ENCODE measurements at regions not wholly inside any gene's neighbourhood (a gene's known extent, or its start where the extent isn't known, plus 50 kb on each side); places are given as distances from the start of the nearest gene placed in this dataset.

DNA sequence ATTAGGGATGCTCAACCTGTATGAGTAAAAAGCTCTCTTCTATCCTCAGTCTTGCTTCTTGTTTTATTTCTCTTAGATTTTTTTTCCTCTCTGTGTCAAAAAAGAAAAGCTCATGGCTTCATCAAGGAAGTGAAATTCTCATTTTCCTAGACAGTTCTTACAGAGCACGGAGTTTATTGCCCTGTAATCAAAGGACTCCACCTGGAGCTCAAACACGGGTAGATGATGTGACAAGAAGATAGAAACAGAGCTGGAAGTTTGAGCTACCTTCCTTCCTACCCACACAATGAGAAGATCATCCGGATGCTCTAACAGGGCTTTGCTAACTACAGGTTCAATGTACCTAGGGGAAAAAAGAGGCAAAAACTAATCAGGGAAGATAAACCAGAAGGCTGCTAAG lies 564.8 kb downstream of the MED13L start:
- Histone ChIP-seq H3K9me3 (no peaks in the 10 kb centered on the region), H3K4me1 (peaks cover 0 to 7% (median 5%) of the 10 kb centered on the region in 4 donors), H3K4me3 (no peak overlapping the region), H3K36me3 (no peaks in the 10 kb centered on the region), H3K27me3 (no peaks in the 10 kb centered on the region), H3K27ac (no peak overlapping the region)
- DNase-seq (no peak), ATAC-seq (ENCODE audit: low FRiP score in 2 of 2) (no peak)
- WGBS, 2 donors: 78 to 89% methylated on average over 3 of the region's 3 CpGs
- TF ChIP-seq, protein P1, sequence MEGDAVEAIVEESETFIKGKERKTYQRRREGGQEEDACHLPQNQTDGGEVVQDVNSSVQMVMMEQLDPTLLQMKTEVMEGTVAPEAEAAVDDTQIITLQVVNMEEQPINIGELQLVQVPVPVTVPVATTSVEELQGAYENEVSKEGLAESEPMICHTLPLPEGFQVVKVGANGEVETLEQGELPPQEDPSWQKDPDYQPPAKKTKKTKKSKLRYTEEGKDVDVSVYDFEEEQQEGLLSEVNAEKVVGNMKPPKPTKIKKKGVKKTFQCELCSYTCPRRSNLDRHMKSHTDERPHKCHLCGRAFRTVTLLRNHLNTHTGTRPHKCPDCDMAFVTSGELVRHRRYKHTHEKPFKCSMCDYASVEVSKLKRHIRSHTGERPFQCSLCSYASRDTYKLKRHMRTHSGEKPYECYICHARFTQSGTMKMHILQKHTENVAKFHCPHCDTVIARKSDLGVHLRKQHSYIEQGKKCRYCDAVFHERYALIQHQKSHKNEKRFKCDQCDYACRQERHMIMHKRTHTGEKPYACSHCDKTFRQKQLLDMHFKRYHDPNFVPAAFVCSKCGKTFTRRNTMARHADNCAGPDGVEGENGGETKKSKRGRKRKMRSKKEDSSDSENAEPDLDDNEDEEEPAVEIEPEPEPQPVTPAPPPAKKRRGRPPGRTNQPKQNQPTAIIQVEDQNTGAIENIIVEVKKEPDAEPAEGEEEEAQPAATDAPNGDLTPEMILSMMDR (IDR thresholded peaks at IDR 0.05): no peak
- TF ChIP-seq EP300 (IDR thresholded peaks at IDR 0.05) (no peak), POLR2A (IDR thresholded peaks at IDR 0.05) (no peak), POLR2AphosphoS5 (IDR thresholded peaks at IDR 0.05) (no peak)

DNA sequence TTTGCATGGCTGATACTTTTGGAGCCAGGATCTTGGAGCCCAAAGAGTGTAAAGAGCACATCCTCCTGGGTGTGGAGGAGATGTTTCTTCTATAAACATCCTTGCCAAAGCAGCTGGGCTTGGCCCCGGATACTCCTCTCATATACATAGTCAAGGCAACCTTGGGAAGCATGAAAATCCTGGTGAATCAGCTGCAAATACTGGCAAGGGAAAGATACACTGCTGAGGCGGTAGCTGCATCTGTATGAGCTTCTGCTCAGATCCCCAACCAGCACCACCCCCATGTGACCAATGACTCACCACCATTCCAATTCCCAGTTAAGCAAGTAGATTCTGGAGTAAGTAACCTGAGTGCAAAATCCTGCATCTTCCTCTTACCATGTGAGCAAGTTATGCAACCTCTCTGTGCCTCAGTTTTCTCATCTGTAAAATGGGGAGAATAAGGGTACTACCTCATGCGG lies 567.4 kb downstream of the MED13L start:
- H3K36me3 ChIP-seq: no peaks in the 10 kb centered on the region
- H3K27me3 ChIP-seq: no peaks in the 10 kb centered on the region
- peak; percentile 46 to 88 for ATAC-seq (ENCODE audit: low FRiP score in 2 of 2)
- 61 to 64% methylated on average over 3 of the region's 3 CpGs for WGBS, 2 donors
- no peak overlapping the region for H3K27ac ChIP-seq
- TF ChIP-seq POLR2A (IDR thresholded peaks at IDR 0.05) (no peak), POLR2AphosphoS5 (IDR thresholded peaks at IDR 0.05) (no peak), EP300 (IDR thresholded peaks at IDR 0.05) (no peak)
- TF ChIP-seq, protein P1 (IDR thresholded peaks at IDR 0.05): no peak
- H3K4me1 ChIP-seq: peaks cover 0 to 7% (median 5%) of the 10 kb centered on the region in 4 donors
- no peak overlapping the region for H3K4me3 ChIP-seq
- H3K9me3 ChIP-seq: no peaks in the 10 kb centered on the region
- DNase-seq: no peak

DNA sequence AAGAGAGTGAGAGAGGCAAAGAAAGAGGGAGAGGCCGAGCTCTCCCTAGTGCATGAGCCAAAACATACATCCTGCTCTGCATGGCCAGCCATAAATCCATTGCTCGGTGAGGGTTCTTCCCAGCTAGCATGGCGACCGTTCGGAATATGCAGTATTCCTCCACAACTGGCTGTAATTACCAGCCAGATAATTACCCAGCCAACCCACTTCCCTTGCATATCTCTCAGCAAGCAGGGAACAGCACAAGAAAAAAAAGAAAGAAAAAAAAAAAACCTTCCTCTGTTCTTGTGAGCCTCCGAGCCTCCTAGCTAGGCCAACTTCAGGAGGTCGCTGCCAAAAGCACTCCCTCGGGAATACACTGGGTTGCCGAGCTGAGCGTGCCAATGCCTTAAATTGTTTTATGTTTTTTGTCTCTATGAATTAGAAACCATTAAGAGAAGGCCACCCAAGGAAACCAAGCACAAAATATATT lies 567.9 kb downstream of the MED13L start:
- DNase-seq: no peak

DNA sequence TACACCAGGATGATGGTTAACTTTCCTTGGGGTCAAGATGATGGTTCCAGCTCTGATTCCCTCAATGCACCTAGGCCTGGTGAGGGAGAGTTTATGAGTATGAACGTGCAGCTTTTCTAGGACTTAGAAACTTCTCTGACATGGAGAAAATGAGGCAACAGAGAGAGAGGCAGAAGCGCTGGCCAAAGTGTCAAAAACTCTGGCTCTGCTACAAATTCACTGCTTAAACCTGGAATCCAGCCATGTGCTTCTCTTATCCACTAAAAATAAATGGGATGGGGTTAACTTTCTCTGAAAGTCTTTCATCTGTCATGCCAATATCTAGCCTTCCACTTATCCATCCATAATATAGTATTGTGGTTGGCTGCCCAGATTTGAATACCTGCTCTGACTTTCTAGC lies 568.7 kb downstream of the MED13L start:
- Histone ChIP-seq H3K4me3 (no peak overlapping the region), H3K27ac (no peak overlapping the region), H3K4me1 (peaks cover 0 to 7% (median 5%) of the 10 kb centered on the region in 4 donors), H3K9me3 (no peaks in the 10 kb centered on the region), H3K27me3 (no peaks in the 10 kb centered on the region), H3K36me3 (no peaks in the 10 kb centered on the region)
- no peak for DNase-seq
- ATAC-seq (ENCODE audit: low FRiP score in 2 of 2): no peak
- WGBS, 2 donors: 69 to 73% methylated on average over 2 of the region's 2 CpGs
- TF ChIP-seq POLR2AphosphoS5 (IDR thresholded peaks at IDR 0.05): no peak
- TF ChIP-seq EP300 (IDR thresholded peaks at IDR 0.05): no peak
- TF ChIP-seq, protein P1 (IDR thresholded peaks at IDR 0.05): no peak
- no peak for TF ChIP-seq POLR2A (IDR thresholded peaks at IDR 0.05)

More for the DNA sequence above, 567.9 kb downstream of the MED13L start:
- no peak overlapping the region for H3K4me3 ChIP-seq
- no peak overlapping the region for H3K27ac ChIP-seq
- ATAC-seq (ENCODE audit: low FRiP score in 2 of 2): peak in 1 of 2 donors; percentile 33
- H3K36me3 ChIP-seq: no peaks in the 10 kb centered on the region
- WGBS, 2 donors: 57 to 62% methylated on average over 10 of the region's 10 CpGs
- TF ChIP-seq POLR2A (IDR thresholded peaks at IDR 0.05): no peak
- H3K9me3 ChIP-seq: no peaks in the 10 kb centered on the region
- peaks cover 0 to 7% (median 5%) of the 10 kb centered on the region in 4 donors for H3K4me1 ChIP-seq
- no peaks in the 10 kb centered on the region for H3K27me3 ChIP-seq

- ATAC-seq (ENCODE audit: low FRiP score in 2 of 2): no peak
- no peak for DNase-seq
- no peak overlapping the region for H3K4me3 ChIP-seq
- H3K9me3 ChIP-seq: no peaks in the 10 kb centered on the region
- no peak overlapping the region for H3K27ac ChIP-seq
- peaks cover 0 to 4% (median 2%) of the 10 kb centered on the region in 4 donors for H3K4me1 ChIP-seq
- 58 to 70% methylated on average over 7 of the region's 7 CpGs for WGBS, 2 donors
- no peaks in the 10 kb centered on the region for H3K36me3 ChIP-seq
- H3K27me3 ChIP-seq: no peaks in the 10 kb centered on the region
- TF ChIP-seq POLR2AphosphoS5 (IDR thresholded peaks at IDR 0.05): no peak
- TF ChIP-seq, protein P1 (IDR thresholded peaks at IDR 0.05): no peak
- no peak for TF ChIP-seq POLR2A (IDR thresholded peaks at IDR 0.05)
- no peak for TF ChIP-seq EP300 (IDR thresholded peaks at IDR 0.05)
These were observed 576.5 kb downstream of the MED13L start for GRCh38 chr12:115700896-115701465.

Measured in upper lobe of left lung (tissue), 6 donors.